ENCODE measurements at regions not wholly inside any gene's neighbourhood (a gene's known extent, or its start where the extent isn't known, plus 50 kb on each side); places are given as distances from the start of the nearest gene placed in this dataset.

- ChIA-PET POLR2A (ENCODE audit: low non-redundant PET) (no interaction called here), CTCF (no interaction called here)
- H3K27ac ChIP-seq, result no peak overlapping the region
Measured at GRCh38 chr21:23986987-23987386, 1620.3 kb downstream of the MRPL39 start.

GRCh38 chr21:23986214-23986613 is 1621.1 kb downstream of the MRPL39 start:
- POLR2A ChIA-PET (ENCODE audit: low non-redundant PET), result no interaction called here
- CTCF ChIA-PET, result no interaction called here

More at GRCh38 chr21:23986987-23987386, 1620.3 kb downstream of the MRPL39 start:
- DNase-seq (ENCODE audit: low spot score), result no peak
- TF ChIP-seq CTCF (conservative IDR thresholded peaks at IDR 0.05; ENCODE audit: low read depth), result no peak

GRCh38 chr21:23982546-23982945 is 1624.7 kb downstream of the MRPL39 start:
- no peak overlapping the region for H3K27ac ChIP-seq
- no peak for DNase-seq (ENCODE audit: low spot score)
- ChIA-PET POLR2A (ENCODE audit: low non-redundant PET) (no interaction called here), CTCF (no interaction called here)
- TF ChIP-seq CTCF (conservative IDR thresholded peaks at IDR 0.05; ENCODE audit: low read depth), result no peak

More at GRCh38 chr21:23986214-23986613, 1621.1 kb downstream of the MRPL39 start:
- no peak for DNase-seq (ENCODE audit: low spot score)
- no peak overlapping the region for H3K27ac ChIP-seq
- no peak for TF ChIP-seq CTCF (conservative IDR thresholded peaks at IDR 0.05; ENCODE audit: low read depth)

GRCh38 chr21:23977971-23978370 is 1629.3 kb downstream of the MRPL39 start:
- DNase-seq (ENCODE audit: low spot score), result no peak
- no peak overlapping the region for H3K27ac ChIP-seq
- no peak for TF ChIP-seq CTCF (conservative IDR thresholded peaks at IDR 0.05; ENCODE audit: low read depth)
- POLR2A ChIA-PET (ENCODE audit: low non-redundant PET), result no interaction called here
- CTCF ChIA-PET, result no interaction called here

GRCh38 chr21:23968722-23969647 is 1638.3 kb downstream of the MRPL39 start:
- no peak overlapping the region for H3K27ac ChIP-seq
- TF ChIP-seq CTCF (conservative IDR thresholded peaks at IDR 0.05; ENCODE audit: low read depth), result no peak; the same call in 1 of the 2 replicates
- ChIA-PET CTCF (interaction anchor here (0.5 to 0.7 kb wide), 3 partner anchors 33 to 1026 kb away, joined by 3 read pairs; no protein-coding TSS in a partner anchor), POLR2A (ENCODE audit: low non-redundant PET) (no interaction called here)
- DNase-seq (ENCODE audit: low spot score), result peak; percentile 11

GRCh38 chr21:23968008-23968407 is 1639.3 kb downstream of the MRPL39 start:
- no peak for DNase-seq (ENCODE audit: low spot score)
- ChIA-PET POLR2A (ENCODE audit: low non-redundant PET) (no interaction called here), CTCF (interaction anchor here (0.6 to 0.7 kb wide), 2 partner anchors 1025 to 1209 kb away, joined by 3 read pairs; no protein-coding TSS in a partner anchor)
- TF ChIP-seq CTCF (conservative IDR thresholded peaks at IDR 0.05; ENCODE audit: low read depth), result no peak
- no peak overlapping the region for H3K27ac ChIP-seq

Data from RWPE1 (cell line).